ENCODE measurements at regions not wholly inside any gene's neighbourhood (a gene's known extent, or its start where the extent isn't known, plus 50 kb on each side); places are given as distances from the start of the nearest gene placed in this dataset.

GRCh38 chr11:28879869-28880268 lies 771.7 kb downstream of the METTL15 start:
- no TSS peak for BruUV-seq (replicated peaks)
- Histone ChIP-seq H2AFZ (ENCODE audit: low read depth, low read length, poor library complexity, severe bottlenecking) (no peak overlapping the region), H4K20me1 (ENCODE audit: insufficient read depth) (no peaks in the 10 kb centered on the region), H3K79me2 (ENCODE audit: insufficient read depth, low read length) (no peaks in the 10 kb centered on the region), H3K27ac (ENCODE audit: low read depth, low read length) (no peak overlapping the region), H3K4me3 (replicated peaks in 1 of 2; ENCODE audit: low read depth in 1 of 2, low read length in 2 of 2) (no peak overlapping the region), H3K36me3 (ENCODE audit: control insufficient read depth in 1 of 2, insufficient read depth in 2 of 2, low read length in 2 of 2) (no peaks in the 10 kb centered on the region), H3K27me3 (ENCODE audit: insufficient read depth, low read length) (no peaks in the 10 kb centered on the region), H3K9me2 (ENCODE audit: insufficient read depth) (no peaks in the 10 kb centered on the region), H3K9me3 (ENCODE audit: control insufficient read depth in 1 of 2, insufficient read depth in 1 of 2, low read depth in 1 of 2, low read length in 2 of 2) (no peaks in the 10 kb centered on the region), H3K4me2 (ENCODE audit: low read length) (no peak overlapping the region), H3K9ac (ENCODE audit: low read length) (no peak overlapping the region), H3K4me1 (ENCODE audit: control insufficient read depth in 1 of 2, insufficient read depth in 2 of 2, low read length in 2 of 2) (no peaks in the 10 kb centered on the region)
- ATAC-seq (no peak), DNase-seq (ENCODE audit: low read depth, low spot score) (no peak)
- ChIA-PET CTCF (no interaction called here), POLR2A (no interaction called here), RAD21 (ENCODE audit: low non-redundant PET in 1 of 2, low total read pairs in 2 of 2, uncharacterized antibody in 2 of 2, unreplicated experiment in 2 of 2) (no interaction called here)
- no peak for TF ChIP-seq MAX (IDR thresholded peaks at IDR 0.05)
- TF ChIP-seq SIN3A (IDR thresholded peaks at IDR 0.05; ENCODE audit: low read depth): no peak
- no peak for TF ChIP-seq ZBTB33 (IDR thresholded peaks at IDR 0.05; ENCODE audit: extremely low read depth, insufficient replicate concordance, low read length)
- no peak for TF ChIP-seq REST (IDR thresholded peaks at IDR 0.05; ENCODE audit: low read depth)
- no peak for TF ChIP-seq CTCF (IDR thresholded peaks at IDR 0.05 in 2 of 3, conservative IDR thresholded peaks at IDR 0.05 in 1 of 3; ENCODE audit: borderline replicate concordance in 1 of 3, insufficient read depth in 1 of 3, low read depth in 2 of 3, low read length in 2 of 3)
- TF ChIP-seq EZH2 (IDR thresholded peaks at IDR 0.05): no peak
- no peak for TF ChIP-seq SRF (IDR thresholded peaks at IDR 0.05; ENCODE audit: low read depth)
- TF ChIP-seq ATF3 (IDR thresholded peaks at IDR 0.05): no peak
- no peak for TF ChIP-seq FOSL1 (IDR thresholded peaks at IDR 0.05; ENCODE audit: low read depth)
- TF ChIP-seq ZNF274 (IDR thresholded peaks at IDR 0.05; ENCODE audit: low read depth, low read length): no peak
- no peak for TF ChIP-seq TCF7L2 (IDR thresholded peaks at IDR 0.05; ENCODE audit: borderline replicate concordance, extremely low read depth, insufficient read depth, insufficient read length)
- TF ChIP-seq POLR2A (IDR thresholded peaks at IDR 0.05; ENCODE audit: borderline replicate concordance, extremely low read depth, insufficient read depth, insufficient read length): no peak
- intact Hi-C loops (cut with micrococcal nuclease): no loop called here
